BJ (cell line): ENCODE measurements at regions not wholly inside any gene's neighbourhood (a gene's known extent, or its start where the extent isn't known, plus 50 kb on each side); places are given as distances from the start of the nearest gene placed in this dataset.

ENCODE experiments used
- CTCF ChIA-PET: fragments of 350-600 bp; formaldehyde crosslinking; extraction: SDS; loops from one replicate; lab custom pipeline; 2021; ENCODE audit warnings: antibody characterized with exemption, inconsistent platforms; lab: Yijun Ruan, JAX
- POLR2A ChIA-PET: fragments of 300-600 bp; sonication (Branson Sonifier 250); formaldehyde crosslinking; extraction: SDS; loops from one replicate; lab custom pipeline; 2021; ENCODE audit warnings: antibody characterized with exemption; lab: Charles Lee
- DNase-seq: peaks from one replicate; pipeline ENCODE4 v3.0.0-alpha.2; 2011; ENCODE audit warnings: low read depth
- H3K27me3 ChIP-seq: 2 replicates; pipeline ENCODE4 v1.6.0; 2011; ENCODE audit warnings: low read length; ENCODE audit not compliant: control insufficient read depth, insufficient read depth
- H3K36me3 ChIP-seq: 2 replicates; pipeline ENCODE4 v1.5.1; 2011; ENCODE audit warnings: low read length; ENCODE audit not compliant: control insufficient read depth, insufficient read depth
- H3K4me3 ChIP-seq: 2 replicates; pipeline ENCODE4 v1.5.1; 2011; ENCODE audit warnings: low read depth, mild to moderate bottlenecking, control low read depth, low read length
- TF ChIP-seq, protein P1 (sequence below): IDR thresholded peaks from 2 replicates; pipeline ENCODE4 v1.5.1; 2011; ENCODE audit warnings: low read depth, mild to moderate bottlenecking, control low read depth, inconsistent platforms, low read length, moderate library complexity; ENCODE audit not compliant: insufficient read depth

- ChIA-PET CTCF (no interaction called here), POLR2A (no interaction called here)
- Histone ChIP-seq H3K27me3 (no peaks in the 10 kb centered on the region), H3K4me3 (no peak overlapping the region), H3K36me3 (no peaks in the 10 kb centered on the region)
- TF ChIP-seq, protein P1, sequence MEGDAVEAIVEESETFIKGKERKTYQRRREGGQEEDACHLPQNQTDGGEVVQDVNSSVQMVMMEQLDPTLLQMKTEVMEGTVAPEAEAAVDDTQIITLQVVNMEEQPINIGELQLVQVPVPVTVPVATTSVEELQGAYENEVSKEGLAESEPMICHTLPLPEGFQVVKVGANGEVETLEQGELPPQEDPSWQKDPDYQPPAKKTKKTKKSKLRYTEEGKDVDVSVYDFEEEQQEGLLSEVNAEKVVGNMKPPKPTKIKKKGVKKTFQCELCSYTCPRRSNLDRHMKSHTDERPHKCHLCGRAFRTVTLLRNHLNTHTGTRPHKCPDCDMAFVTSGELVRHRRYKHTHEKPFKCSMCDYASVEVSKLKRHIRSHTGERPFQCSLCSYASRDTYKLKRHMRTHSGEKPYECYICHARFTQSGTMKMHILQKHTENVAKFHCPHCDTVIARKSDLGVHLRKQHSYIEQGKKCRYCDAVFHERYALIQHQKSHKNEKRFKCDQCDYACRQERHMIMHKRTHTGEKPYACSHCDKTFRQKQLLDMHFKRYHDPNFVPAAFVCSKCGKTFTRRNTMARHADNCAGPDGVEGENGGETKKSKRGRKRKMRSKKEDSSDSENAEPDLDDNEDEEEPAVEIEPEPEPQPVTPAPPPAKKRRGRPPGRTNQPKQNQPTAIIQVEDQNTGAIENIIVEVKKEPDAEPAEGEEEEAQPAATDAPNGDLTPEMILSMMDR, result no peak
- DNase-seq, result no peak
Observed at GRCh38 chr5:106174903-106175302, 1495.8 kb downstream of the EFNA5 start.

GRCh38 chr5:106172681-106173532 lies 1497.8 kb downstream of the EFNA5 start:
- no peaks in the 10 kb centered on the region for H3K27me3 ChIP-seq
- TF ChIP-seq, protein P1, result no peak
- H3K36me3 ChIP-seq, result no peaks in the 10 kb centered on the region
- DNase-seq, result no peak
- H3K4me3 ChIP-seq, result no peak overlapping the region
- POLR2A ChIA-PET, result no interaction called here
- CTCF ChIA-PET, result no interaction called here

GRCh38 chr5:106171708-106172107 lies 1499.0 kb downstream of the EFNA5 start:
- DNase-seq, result no peak
- TF ChIP-seq, protein P1, result no peak
- ChIA-PET CTCF (no interaction called here), POLR2A (no interaction called here)
- no peaks in the 10 kb centered on the region for H3K36me3 ChIP-seq
- no peaks in the 10 kb centered on the region for H3K27me3 ChIP-seq
- H3K4me3 ChIP-seq, result no peak overlapping the region

DNA sequence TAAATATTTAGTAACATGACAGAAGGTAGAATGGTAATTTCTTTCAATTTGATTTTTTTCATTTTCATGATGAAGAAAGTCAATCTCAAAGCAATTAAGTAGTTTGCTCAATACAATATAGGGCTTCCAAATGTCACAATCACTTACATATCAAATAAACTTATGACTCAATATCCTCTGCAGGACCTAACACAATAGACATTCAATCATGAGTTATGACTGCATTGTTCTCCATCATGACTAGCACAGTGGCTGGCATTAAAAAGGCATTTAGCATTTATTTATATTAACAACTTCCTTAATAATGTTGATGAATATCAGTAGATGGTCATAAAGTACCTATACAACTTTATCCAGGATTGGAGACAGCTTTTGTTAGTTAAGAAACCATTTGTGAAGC lies 1499.6 kb downstream of the EFNA5 start:
- H3K27me3 ChIP-seq, result no peaks in the 10 kb centered on the region
- no peak overlapping the region for H3K4me3 ChIP-seq
- CTCF ChIA-PET, result no interaction called here
- no peak for DNase-seq
- TF ChIP-seq, protein P1, result no peak
- H3K36me3 ChIP-seq, result no peaks in the 10 kb centered on the region
- POLR2A ChIA-PET, result no interaction called here

DNA sequence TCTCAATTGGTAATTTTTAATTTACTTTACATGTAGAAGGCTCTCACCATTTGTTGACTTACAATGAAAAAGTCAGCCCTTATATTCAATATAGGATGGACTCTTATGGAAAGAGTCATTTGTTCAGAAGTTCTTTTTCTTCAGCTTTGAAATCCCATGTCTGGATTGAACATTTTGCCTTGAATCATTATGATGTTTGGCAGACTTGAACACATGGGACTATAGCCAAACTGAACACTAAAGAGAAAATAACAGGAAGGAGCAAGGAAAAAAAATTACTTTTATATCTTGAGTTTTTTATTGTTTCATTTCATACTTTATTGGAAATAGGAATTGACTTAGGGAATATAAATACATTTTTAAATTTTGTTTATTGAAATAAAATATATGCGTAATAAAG lies 1503.0 kb downstream of the EFNA5 start:
- no peak overlapping the region for H3K4me3 ChIP-seq
- H3K27me3 ChIP-seq, result no peaks in the 10 kb centered on the region
- POLR2A ChIA-PET, result no interaction called here
- DNase-seq, result no peak
- no peaks in the 10 kb centered on the region for H3K36me3 ChIP-seq
- CTCF ChIA-PET, result no interaction called here
- TF ChIP-seq, protein P1, result no peak
